GM12878 (cell line): ENCODE measurements at regions not wholly inside any gene's neighbourhood (a gene's known extent, or its start where the extent isn't known, plus 50 kb on each side); places are given as distances from the start of the nearest gene placed in this dataset.

Experiments used
- FOXK2 ChIP-seq: fragments of 450-650 bp; IDR thresholded peaks from 2 replicates; pipeline ENCODE4 v1.6.1; 2017; ENCODE audit warnings: mild to moderate bottlenecking, moderate library complexity
- POLR2A ChIP-seq: IDR thresholded peaks from 2 replicates; pipeline ENCODE4 v1.6.1; 2011; ENCODE audit warnings: low read depth, mild to moderate bottlenecking, low read length
- TF ChIP-seq, protein P1 (sequence below): fragments of 150-350 bp; IDR thresholded peaks from 2 replicates; pipeline ENCODE4 v1.6.1; 2016; ENCODE audit warnings: low read depth, low read length
- TF ChIP-seq, protein P2 (sequence below): fragments of 450-650 bp; IDR thresholded peaks from 2 replicates; pipeline ENCODE4 v1.6.1; 2017; ENCODE audit warnings: antibody characterized with exemption, mild to moderate bottlenecking, moderate library complexity
- TF ChIP-seq, protein P3 (sequence below): fragments of 450-650 bp; formaldehyde crosslinking; IDR thresholded peaks from 2 replicates; pipeline ENCODE4 v1.4.0; 2022; ENCODE audit warnings: mild to moderate bottlenecking, moderate library complexity

DNA sequence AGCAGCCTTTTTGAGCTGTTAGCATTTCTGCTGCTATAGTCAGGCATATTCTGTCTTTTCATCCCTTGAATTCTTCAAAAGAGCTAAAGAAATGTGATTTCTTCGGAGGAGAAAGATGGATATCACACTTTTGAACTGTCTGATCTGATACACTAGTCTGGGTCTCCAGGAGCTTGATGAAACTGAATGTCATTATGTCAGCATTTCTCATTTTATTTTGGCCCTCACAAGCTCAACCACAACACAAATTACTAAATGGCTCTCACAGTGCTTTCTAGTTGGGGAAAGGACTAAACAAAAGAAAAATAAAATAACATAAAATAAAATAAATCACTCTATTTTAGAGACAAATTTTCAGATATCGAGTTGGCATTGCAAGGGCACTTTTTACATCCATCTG lies 655.3 kb upstream of the SPANXN1 start (continued):
- TF ChIP-seq, protein P1, sequence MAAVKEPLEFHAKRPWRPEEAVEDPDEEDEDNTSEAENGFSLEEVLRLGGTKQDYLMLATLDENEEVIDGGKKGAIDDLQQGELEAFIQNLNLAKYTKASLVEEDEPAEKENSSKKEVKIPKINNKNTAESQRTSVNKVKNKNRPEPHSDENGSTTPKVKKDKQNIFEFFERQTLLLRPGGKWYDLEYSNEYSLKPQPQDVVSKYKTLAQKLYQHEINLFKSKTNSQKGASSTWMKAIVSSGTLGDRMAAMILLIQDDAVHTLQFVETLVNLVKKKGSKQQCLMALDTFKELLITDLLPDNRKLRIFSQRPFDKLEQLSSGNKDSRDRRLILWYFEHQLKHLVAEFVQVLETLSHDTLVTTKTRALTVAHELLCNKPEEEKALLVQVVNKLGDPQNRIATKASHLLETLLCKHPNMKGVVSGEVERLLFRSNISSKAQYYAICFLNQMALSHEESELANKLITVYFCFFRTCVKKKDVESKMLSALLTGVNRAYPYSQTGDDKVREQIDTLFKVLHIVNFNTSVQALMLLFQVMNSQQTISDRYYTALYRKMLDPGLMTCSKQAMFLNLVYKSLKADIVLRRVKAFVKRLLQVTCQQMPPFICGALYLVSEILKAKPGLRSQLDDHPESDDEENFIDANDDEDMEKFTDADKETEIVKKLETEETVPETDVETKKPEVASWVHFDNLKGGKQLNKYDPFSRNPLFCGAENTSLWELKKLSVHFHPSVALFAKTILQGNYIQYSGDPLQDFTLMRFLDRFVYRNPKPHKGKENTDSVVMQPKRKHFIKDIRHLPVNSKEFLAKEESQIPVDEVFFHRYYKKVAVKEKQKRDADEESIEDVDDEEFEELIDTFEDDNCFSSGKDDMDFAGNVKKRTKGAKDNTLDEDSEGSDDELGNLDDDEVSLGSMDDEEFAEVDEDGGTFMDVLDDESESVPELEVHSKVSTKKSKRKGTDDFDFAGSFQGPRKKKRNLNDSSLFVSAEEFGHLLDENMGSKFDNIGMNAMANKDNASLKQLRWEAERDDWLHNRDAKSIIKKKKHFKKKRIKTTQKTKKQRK, result no peak
- TF ChIP-seq POLR2A (no peak), FOXK2 (no peak)
- TF ChIP-seq, protein P2, sequence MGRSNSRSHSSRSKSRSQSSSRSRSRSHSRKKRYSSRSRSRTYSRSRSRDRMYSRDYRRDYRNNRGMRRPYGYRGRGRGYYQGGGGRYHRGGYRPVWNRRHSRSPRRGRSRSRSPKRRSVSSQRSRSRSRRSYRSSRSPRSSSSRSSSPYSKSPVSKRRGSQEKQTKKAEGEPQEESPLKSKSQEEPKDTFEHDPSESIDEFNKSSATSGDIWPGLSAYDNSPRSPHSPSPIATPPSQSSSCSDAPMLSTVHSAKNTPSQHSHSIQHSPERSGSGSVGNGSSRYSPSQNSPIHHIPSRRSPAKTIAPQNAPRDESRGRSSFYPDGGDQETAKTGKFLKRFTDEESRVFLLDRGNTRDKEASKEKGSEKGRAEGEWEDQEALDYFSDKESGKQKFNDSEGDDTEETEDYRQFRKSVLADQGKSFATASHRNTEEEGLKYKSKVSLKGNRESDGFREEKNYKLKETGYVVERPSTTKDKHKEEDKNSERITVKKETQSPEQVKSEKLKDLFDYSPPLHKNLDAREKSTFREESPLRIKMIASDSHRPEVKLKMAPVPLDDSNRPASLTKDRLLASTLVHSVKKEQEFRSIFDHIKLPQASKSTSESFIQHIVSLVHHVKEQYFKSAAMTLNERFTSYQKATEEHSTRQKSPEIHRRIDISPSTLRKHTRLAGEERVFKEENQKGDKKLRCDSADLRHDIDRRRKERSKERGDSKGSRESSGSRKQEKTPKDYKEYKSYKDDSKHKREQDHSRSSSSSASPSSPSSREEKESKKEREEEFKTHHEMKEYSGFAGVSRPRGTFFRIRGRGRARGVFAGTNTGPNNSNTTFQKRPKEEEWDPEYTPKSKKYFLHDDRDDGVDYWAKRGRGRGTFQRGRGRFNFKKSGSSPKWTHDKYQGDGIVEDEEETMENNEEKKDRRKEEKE, result no peak
- TF ChIP-seq, protein P3, sequence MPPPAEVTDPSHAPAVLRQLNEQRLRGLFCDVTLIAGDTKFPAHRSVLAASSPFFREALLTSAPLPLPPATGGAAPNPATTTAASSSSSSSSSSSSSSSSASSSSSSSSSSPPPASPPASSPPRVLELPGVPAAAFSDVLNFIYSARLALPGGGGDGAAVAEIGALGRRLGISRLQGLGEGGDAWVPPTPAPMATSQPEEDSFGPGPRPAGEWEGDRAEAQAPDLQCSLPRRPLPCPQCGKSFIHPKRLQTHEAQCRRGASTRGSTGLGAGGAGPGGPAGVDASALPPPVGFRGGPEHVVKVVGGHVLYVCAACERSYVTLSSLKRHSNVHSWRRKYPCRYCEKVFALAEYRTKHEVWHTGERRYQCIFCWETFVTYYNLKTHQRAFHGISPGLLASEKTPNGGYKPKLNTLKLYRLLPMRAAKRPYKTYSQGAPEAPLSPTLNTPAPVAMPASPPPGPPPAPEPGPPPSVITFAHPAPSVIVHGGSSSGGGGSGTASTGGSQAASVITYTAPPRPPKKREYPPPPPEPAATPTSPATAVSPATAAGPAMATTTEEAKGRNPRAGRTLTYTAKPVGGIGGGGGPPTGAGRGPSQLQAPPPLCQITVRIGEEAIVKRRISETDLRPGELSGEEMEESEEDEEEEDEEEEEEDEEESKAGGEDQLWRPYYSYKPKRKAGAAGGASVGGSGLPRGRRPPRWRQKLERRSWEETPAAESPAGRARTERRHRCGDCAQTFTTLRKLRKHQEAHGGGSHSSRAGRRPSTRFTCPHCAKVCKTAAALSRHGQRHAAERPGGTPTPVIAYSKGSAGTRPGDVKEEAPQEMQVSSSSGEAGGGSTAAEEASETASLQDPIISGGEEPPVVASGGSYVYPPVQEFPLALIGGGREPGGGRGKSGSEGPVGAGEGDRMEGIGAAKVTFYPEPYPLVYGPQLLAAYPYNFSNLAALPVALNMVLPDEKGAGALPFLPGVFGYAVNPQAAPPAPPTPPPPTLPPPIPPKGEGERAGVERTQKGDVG (CRISPR knock-in tag), result no peak
